Tibial nerve (tissue), 4 donors: ENCODE measurements at regions not wholly inside any gene's neighbourhood (a gene's known extent, or its start where the extent isn't known, plus 50 kb on each side); places are given as distances from the start of the nearest gene placed in this dataset.
"Not testable (repeated sequence)": the region's sequence is repeated elsewhere in the genome, so short reads cannot be mapped to it uniquely, and the experiment has no call there.

Experiments used
- EP300 ChIP-seq, 2 donors: sonication (generic); formaldehyde crosslinking; IDR thresholded peaks; one replicate each; pipeline ENCODE4 v1.6.1; 2017; ENCODE audit warnings: antibody characterized with exemption in 2 of 2, mild to moderate bottlenecking in 1 of 2
- POLR2A ChIP-seq, 2 donors: fragments of 450-650 bp; IDR thresholded peaks; one replicate each; pipeline ENCODE4 v1.6.1; 2017; ENCODE audit warnings: antibody characterized with exemption in 2 of 2, mild to moderate bottlenecking in 2 of 2, moderate library complexity in 2 of 2
- TF ChIP-seq, protein P1 (sequence below), 5 experiments: fragments of 200-600 bp in 3 of 5; fragments of 450-650 bp in 2 of 5; sonication (generic) in 3 of 5; IDR thresholded peaks; one replicate each; pipeline ENCODE4 v1.5.1; 2016 to 2019; ENCODE audit warnings: antibody characterized with exemption in 5 of 5, mild to moderate bottlenecking in 3 of 5, moderate library complexity in 2 of 5

- TF ChIP-seq, protein P1, sequence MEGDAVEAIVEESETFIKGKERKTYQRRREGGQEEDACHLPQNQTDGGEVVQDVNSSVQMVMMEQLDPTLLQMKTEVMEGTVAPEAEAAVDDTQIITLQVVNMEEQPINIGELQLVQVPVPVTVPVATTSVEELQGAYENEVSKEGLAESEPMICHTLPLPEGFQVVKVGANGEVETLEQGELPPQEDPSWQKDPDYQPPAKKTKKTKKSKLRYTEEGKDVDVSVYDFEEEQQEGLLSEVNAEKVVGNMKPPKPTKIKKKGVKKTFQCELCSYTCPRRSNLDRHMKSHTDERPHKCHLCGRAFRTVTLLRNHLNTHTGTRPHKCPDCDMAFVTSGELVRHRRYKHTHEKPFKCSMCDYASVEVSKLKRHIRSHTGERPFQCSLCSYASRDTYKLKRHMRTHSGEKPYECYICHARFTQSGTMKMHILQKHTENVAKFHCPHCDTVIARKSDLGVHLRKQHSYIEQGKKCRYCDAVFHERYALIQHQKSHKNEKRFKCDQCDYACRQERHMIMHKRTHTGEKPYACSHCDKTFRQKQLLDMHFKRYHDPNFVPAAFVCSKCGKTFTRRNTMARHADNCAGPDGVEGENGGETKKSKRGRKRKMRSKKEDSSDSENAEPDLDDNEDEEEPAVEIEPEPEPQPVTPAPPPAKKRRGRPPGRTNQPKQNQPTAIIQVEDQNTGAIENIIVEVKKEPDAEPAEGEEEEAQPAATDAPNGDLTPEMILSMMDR (IDR thresholded peaks at IDR 0.05) = not testable (repeated sequence)
- not testable (repeated sequence) for TF ChIP-seq POLR2A, EP300 (IDR thresholded peaks at IDR 0.05)
Observed at GRCh38 chr5:63388188-63388587, 574.1 kb downstream of the HTR1A start.
